Chondrocyte (in vitro differentiated cells): ENCODE measurements at regions not wholly inside any gene's neighbourhood (a gene's known extent, or its start where the extent isn't known, plus 50 kb on each side); places are given as distances from the start of the nearest gene placed in this dataset.
"Not testable (repeated sequence)": the region's sequence is repeated elsewhere in the genome, so short reads cannot be mapped to it uniquely, and the experiment has no call there.

ENCODE experiments used
- DNase-seq: peaks from one replicate; pipeline ENCODE4 v3.0.0; 2021; ENCODE audit warnings: mixed read lengths, low spot score
- H3K27ac Mint-ChIP-seq: one replicate; pipeline ENCODE4 v1.8.0; 2021; ENCODE audit warnings: mild to moderate bottlenecking, moderate library complexity, mixed read lengths; ENCODE audit not compliant: unreplicated experiment
- H3K27me3 Mint-ChIP-seq: 2 replicates; pipeline ENCODE4 v1.8.0; 2021; ENCODE audit warnings: low read depth, mixed read lengths
- H3K36me3 Mint-ChIP-seq: 2 replicates; pipeline ENCODE4 v1.8.0; 2021; ENCODE audit warnings: low read depth, mixed read lengths
- H3K4me1 Mint-ChIP-seq: 2 replicates; pipeline ENCODE4 v1.8.0; 2021; ENCODE audit warnings: low read depth, mild to moderate bottlenecking, mixed read lengths
- H3K4me3 Mint-ChIP-seq: one replicate; pipeline ENCODE4 v1.8.0; 2021; ENCODE audit warnings: mild to moderate bottlenecking, moderate library complexity, mixed read lengths; ENCODE audit not compliant: unreplicated experiment
- H3K9me3 Mint-ChIP-seq: 2 replicates; pipeline ENCODE4 v1.8.0; 2021; ENCODE audit warnings: low read depth, mixed read lengths
- TF ChIP-seq, protein P1 (sequence below): fragments of 200-600 bp; sonication (generic); IDR thresholded peaks from 2 replicates; pipeline ENCODE4 v1.5.0; 2021; ENCODE audit warnings: antibody characterized with exemption, mild to moderate bottlenecking, moderate library complexity

DNA sequence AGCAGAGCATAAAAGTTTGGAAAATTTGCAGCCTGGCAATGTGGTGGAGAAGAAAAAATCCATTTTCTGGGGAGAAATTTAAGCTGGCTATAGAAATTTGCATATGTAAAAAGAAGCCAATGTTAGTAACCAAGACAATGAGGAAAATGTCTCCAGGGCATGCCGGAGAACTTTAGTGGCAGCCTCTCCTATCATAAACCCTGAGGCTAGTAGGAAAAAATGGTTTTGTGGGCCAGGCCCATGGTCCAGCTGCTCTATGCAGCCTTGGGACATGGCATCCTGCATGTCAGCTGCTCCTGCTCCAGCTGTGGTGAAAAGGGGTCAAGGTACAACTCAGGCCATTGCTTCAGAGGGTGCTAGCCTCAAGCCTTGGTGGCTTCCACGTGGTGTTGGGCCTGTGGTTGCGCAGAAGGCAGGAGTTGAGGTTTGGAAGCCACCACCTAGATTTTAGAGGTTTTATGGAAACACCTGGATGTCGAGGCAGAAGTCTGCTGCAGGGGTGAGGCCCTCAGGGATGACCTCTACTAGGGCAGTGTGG is 101.8 kb upstream of the SYNCRIP start:
- TF ChIP-seq, protein P1, sequence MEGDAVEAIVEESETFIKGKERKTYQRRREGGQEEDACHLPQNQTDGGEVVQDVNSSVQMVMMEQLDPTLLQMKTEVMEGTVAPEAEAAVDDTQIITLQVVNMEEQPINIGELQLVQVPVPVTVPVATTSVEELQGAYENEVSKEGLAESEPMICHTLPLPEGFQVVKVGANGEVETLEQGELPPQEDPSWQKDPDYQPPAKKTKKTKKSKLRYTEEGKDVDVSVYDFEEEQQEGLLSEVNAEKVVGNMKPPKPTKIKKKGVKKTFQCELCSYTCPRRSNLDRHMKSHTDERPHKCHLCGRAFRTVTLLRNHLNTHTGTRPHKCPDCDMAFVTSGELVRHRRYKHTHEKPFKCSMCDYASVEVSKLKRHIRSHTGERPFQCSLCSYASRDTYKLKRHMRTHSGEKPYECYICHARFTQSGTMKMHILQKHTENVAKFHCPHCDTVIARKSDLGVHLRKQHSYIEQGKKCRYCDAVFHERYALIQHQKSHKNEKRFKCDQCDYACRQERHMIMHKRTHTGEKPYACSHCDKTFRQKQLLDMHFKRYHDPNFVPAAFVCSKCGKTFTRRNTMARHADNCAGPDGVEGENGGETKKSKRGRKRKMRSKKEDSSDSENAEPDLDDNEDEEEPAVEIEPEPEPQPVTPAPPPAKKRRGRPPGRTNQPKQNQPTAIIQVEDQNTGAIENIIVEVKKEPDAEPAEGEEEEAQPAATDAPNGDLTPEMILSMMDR: no peak
- Mint-ChIP-seq H3K4me1 (peaks cover 6% of the 10 kb centered on the region), H3K27ac (no peak overlapping the region)

DNA sequence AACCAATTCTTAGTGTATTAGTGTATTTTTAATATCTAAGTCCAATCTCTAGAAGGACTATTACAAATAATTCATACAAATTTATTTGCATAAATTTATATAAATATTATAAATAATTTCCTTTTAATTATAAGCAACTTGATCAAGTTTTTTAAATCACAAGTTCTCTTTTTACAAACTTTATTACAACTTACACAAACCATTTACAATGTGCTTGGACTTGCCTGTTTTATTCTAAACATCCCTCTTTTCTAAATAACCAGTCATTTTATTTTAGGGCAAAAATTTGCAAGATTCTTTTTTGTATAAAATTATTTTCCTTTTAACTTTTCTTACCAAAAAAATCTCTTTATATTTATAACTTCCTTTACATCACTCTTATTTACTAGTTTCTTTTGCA is 83.5 kb upstream of the SYNCRIP start:
- DNase-seq: no peak
- Mint-ChIP-seq H3K4me3 (no peak overlapping the region), H3K4me1 (no peaks in the 10 kb centered on the region), H3K27ac (no peak overlapping the region), H3K9me3 (peaks cover 4% of the 10 kb centered on the region), H3K27me3 (peaks cover 2% of the 10 kb centered on the region), H3K36me3 (no peaks in the 10 kb centered on the region)
- TF ChIP-seq, protein P1: no peak

More for the DNA sequence above, 101.8 kb upstream of the SYNCRIP start:
- H3K36me3 Mint-ChIP-seq: no peaks in the 10 kb centered on the region
- no peak overlapping the region for H3K4me3 Mint-ChIP-seq
- DNase-seq: no peak
- peaks cover 2% of the 10 kb centered on the region for H3K27me3 Mint-ChIP-seq
- H3K9me3 Mint-ChIP-seq: peaks cover 11% of the 10 kb centered on the region

DNA sequence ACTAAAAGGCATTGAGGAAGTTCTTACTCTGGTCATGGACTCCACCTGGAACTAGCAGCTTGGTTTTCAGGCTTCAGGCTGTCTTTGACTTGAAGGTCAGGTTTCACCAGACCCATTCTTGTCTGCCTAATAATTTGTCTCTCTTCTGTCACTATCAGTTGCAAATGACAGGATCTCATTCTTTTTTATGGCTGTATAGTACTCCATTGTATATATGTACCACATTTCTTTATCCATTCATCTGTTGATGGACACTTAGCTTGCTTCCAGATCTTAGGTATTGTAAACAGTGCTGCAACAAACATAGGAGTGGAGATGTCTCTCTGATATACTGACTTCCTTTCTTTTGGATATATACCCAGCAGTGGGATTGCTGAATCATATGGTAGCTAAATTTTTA is 73.1 kb upstream of the SYNCRIP start:
- no peak for DNase-seq
- Mint-ChIP-seq H3K27ac (no peak overlapping the region), H3K27me3 (peaks cover 2% of the 10 kb centered on the region), H3K4me1 (no peaks in the 10 kb centered on the region), H3K36me3 (no peaks in the 10 kb centered on the region), H3K4me3 (no peak overlapping the region), H3K9me3 (peaks cover 4% of the 10 kb centered on the region)
- TF ChIP-seq, protein P1: no peak

DNA sequence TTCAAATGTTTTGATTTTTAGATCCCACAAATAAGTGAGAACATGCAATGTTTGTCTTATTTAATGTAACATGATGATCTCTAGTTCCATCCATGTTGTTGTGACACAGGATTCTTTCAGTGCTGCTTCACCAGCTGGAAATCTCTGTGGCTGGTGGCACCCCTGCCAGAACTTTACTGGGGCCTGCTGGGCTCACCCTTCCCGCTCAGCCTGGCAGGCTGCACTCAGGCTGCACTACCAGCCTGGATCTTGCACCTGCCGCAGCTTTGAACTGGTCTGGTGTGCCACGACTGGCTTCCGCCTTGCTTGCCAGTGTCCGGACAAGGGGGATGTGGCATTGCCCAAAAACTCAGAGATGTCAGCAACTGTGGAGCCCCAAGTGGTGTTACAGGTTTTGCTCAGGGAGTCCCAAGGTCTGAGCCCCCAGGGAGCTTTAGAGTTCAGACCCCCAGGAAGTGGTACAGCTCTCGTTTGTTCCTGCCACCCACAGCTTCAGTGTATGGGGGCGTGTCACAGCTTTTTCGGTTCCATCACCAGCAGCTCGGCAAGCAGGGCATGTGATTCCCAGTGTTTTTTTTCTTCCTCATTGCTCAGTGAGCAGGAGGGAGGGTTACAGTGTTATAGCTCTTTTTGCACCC is 72.3 kb upstream of the SYNCRIP start:
- Mint-ChIP-seq H3K9me3 (peaks cover 10% of the 10 kb centered on the region), H3K4me3 (no peak overlapping the region), H3K36me3 (no peaks in the 10 kb centered on the region), H3K27me3 (no peaks in the 10 kb centered on the region), H3K27ac (no peak overlapping the region), H3K4me1 (no peaks in the 10 kb centered on the region)
- TF ChIP-seq, protein P1: no peak
- DNase-seq: no peak

DNA sequence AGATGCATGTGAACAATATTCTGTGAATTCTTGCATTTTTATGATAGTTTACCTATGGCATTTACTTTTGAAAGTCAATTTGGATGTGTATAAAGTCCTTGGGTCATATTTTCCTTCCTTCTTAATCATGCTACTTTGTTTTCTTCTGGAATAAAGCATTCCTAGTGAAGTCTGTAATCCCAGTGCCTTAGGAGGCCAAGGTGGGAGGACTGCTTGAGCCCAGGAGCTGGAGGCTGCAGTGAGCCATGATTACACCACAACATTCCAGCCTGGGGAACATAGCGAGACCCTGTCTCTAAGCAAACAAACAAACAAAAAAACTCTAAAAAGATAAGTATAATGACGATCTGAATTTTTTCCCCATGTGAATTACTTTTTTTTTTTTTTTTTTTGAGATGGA is 69.7 kb upstream of the SYNCRIP start:
- Mint-ChIP-seq H3K36me3 (no peaks in the 10 kb centered on the region), H3K9me3 (peaks cover 13% of the 10 kb centered on the region), H3K4me3 (no peak overlapping the region), H3K27ac (no peak overlapping the region), H3K4me1 (no peaks in the 10 kb centered on the region), H3K27me3 (no peaks in the 10 kb centered on the region)
- no peak for DNase-seq
- TF ChIP-seq, protein P1: no peak

DNA sequence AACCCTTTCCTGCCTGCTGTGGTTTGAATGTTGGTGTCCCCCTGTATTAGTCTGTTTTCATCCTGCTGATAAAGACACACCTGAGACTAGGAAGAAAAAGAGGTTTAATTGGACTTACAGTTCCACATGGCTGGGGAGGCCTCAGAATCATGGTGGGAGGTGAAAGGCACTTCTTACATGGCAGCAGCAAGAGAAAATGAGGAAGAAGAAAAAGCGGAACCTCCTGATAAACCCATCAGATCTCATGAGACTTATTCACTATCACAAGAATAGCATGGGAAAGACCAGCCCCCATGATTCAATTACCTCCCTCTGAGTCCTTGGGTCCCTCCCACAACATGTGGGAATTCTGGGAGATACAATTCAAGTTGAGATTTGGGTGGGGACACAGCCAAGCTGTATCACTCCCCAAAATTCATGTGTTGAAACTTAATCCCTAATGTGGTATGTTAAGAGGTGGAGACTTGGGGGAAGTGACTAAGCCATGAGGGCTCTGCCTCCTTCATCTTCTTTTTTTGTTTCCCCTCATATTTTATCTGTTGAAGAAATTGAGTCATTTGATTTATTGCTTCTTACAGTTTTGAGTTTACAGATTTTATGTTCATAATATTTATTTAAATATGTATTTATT is 64.9 kb upstream of the SYNCRIP start:
- H3K4me1 Mint-ChIP-seq, H3K27ac Mint-ChIP-seq, H3K4me3 Mint-ChIP-seq, H3K9me3 Mint-ChIP-seq, H3K27me3 Mint-ChIP-seq, DNase-seq, H3K36me3 Mint-ChIP-seq: not testable (repeated sequence)
